Left renal pelvis (tissue), 4 donors: ENCODE measurements at regions not wholly inside any gene's neighbourhood (a gene's known extent, or its start where the extent isn't known, plus 50 kb on each side); places are given as distances from the start of the nearest gene placed in this dataset.

Source experiments
- DNase-seq, 4 donors: peaks; one replicate each; pipeline ENCODE4 v3.0.0-alpha.2; 2013; ENCODE audit warnings: low read depth in 4 of 4, low spot score in 3 of 4

GRCh38 chr5:61680247-61680646, 348.2 kb downstream of the ZSWIM6 start:
- DNase-seq: no peak

- no peak for DNase-seq
These were observed 351.1 kb downstream of the ZSWIM6 start for GRCh38 chr5:61683148-61683547.

GRCh38 chr5:61683926-61684325, 351.9 kb downstream of the ZSWIM6 start:
- no peak for DNase-seq

GRCh38 chr5:61686491-61687257, 354.6 kb downstream of the ZSWIM6 start:
- DNase-seq: no peak

GRCh38 chr5:61687371-61687770, 355.3 kb downstream of the ZSWIM6 start:
- no peak for DNase-seq

GRCh38 chr5:61689153-61689846, 357.2 kb downstream of the ZSWIM6 start:
- DNase-seq: no peak

GRCh38 chr5:61697809-61698558, 365.9 kb downstream of the ZSWIM6 start:
- DNase-seq: no peak

GRCh38 chr5:61701877-61702602, 370.0 kb downstream of the ZSWIM6 start:
- no peak for DNase-seq

- no peak for DNase-seq
These were observed 370.7 kb downstream of the ZSWIM6 start for GRCh38 chr5:61702784-61703183.

- DNase-seq: no peak
These were observed 372.2 kb downstream of the ZSWIM6 start for GRCh38 chr5:61704289-61704688.

GRCh38 chr5:61706751-61707150, 374.7 kb downstream of the ZSWIM6 start:
- DNase-seq: no peak

GRCh38 chr5:61719124-61719523, 387.1 kb downstream of the ZSWIM6 start:
- DNase-seq: no peak

GRCh38 chr5:61720829-61721228, 388.8 kb downstream of the ZSWIM6 start:
- DNase-seq: no peak

- no peak for DNase-seq
These were observed 392.0 kb downstream of the ZSWIM6 start for GRCh38 chr5:61724102-61724501.

- no peak for DNase-seq
These were observed 396.2 kb downstream of the ZSWIM6 start for GRCh38 chr5:61728287-61728686.

- no peak for DNase-seq
These were observed 398.8 kb downstream of the ZSWIM6 start for GRCh38 chr5:61730866-61731265.

GRCh38 chr5:61731267-61731945, 399.3 kb downstream of the ZSWIM6 start:
- DNase-seq: no peak

- no peak for DNase-seq
These were observed 399.9 kb downstream of the ZSWIM6 start for GRCh38 chr5:61731946-61732314.

GRCh38 chr5:61732369-61732768, 400.3 kb downstream of the ZSWIM6 start:
- no peak for DNase-seq

GRCh38 chr5:61732796-61733195, 400.7 kb downstream of the ZSWIM6 start:
- no peak for DNase-seq
